Activated CD8-positive, alpha-beta memory T cell treated with anti-CD3 and anti-CD28 coated beads for 48 hours (primary cell): ENCODE measurements at regions not wholly inside any gene's neighbourhood (a gene's known extent, or its start where the extent isn't known, plus 50 kb on each side); places are given as distances from the start of the nearest gene placed in this dataset.

Source experiments
- DNase-seq, 3 experiments: peaks; one replicate each; pipeline ENCODE4 v3.0.0-alpha.2; 2020; ENCODE audit warnings: low read depth in 2 of 3, low spot score in 2 of 3

GRCh38 chr16:35480988-35481387, 2021.6 kb downstream of the TP53TG3F start:
- no peak for DNase-seq

DNA sequence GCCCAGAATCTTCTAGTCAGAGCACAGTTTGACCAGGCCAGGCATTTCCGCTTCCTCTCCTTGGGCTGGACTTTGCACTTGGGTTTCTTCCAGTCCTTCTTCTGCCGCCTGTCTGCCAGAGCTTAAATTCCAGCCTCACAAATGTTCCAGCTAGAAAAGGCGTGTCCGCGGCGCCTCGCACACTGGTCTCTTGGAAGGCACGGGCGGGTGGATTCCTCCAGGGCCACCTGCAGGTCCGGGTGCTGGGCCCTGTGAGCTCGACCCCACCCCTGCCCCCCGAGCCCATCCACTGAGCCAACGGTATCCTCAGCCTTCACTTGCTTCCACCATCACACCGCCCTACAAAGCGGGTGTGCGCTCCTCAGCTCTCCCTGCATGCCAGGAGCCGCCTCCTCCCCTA, 2026.5 kb downstream of the TP53TG3F start:
- no peak for DNase-seq

GRCh38 chr16:35492225-35492624, 2032.8 kb downstream of the TP53TG3F start:
- no peak for DNase-seq

GRCh38 chr16:35497399-35497798, 2038.0 kb downstream of the TP53TG3F start:
- DNase-seq: no peak

GRCh38 chr16:35506018-35506897, 2046.8 kb downstream of the TP53TG3F start:
- DNase-seq: no peak

GRCh38 chr16:35506898-35507194, 2047.4 kb downstream of the TP53TG3F start:
- DNase-seq: no peak

DNA sequence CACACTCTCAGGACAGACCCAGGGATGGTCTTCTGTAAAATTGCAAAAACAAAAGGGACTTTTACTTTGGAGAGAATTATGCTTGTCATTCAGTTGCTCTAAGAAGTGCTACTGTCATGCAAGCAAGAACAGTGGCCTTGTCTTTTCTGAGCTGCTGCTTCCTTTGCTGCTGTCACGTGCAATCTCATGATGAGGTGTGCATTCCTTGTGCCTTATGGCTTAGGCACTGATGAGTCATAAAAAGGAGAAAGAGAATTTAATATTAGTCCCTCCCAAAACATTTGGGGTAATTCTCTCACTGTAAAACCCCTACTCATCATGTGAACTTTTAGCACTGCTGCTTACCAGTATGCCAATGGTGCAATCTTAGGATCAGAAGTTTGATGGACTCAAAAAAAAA, 2051.3 kb downstream of the TP53TG3F start:
- DNase-seq: no peak

- no peak for DNase-seq
Observed at GRCh38 chr16:35516551-35516950, 2057.1 kb downstream of the TP53TG3F start.

GRCh38 chr16:35516971-35517370, 2057.6 kb downstream of the TP53TG3F start:
- no peak for DNase-seq

- no peak for DNase-seq
Observed at GRCh38 chr16:35523991-35524390, 2064.6 kb downstream of the TP53TG3F start.

GRCh38 chr16:35525979-35526590, 2066.7 kb downstream of the TP53TG3F start:
- DNase-seq: no peak

DNA sequence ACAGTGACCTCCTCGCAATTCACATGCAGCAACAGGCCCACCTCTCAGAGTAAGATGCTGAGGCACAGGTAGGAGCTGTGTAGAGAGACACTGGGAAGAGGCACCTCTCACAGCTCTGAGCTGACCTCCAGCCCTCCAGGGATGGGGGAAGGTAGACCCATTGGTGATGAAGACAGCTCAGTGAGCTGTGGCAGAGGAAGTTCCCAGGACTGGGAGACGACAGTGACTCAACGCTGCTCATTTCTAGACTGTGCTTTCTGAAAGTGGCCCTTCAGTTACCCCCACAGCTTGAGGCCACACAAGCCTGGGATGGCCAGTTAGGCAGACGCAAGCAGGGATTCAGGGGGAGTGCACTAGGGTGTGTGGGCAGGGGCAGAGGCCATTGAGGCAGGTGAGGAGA, 2073.2 kb downstream of the TP53TG3F start:
- DNase-seq: no peak

DNA sequence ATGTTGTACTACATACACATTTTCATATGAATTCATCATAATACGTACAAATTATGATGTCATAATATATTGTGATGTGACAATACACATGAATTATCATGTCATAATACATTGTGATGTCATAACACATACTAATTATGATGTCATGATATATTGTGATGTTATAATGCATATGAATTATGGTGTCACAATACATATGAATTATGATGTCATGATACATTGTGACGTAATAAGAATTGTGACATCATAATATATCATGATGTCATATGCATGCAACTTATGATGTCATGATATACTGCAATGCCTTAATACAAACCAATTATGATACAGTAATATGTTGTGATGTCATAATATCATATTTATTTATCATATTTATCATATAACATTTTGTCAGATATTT, 2074.3 kb downstream of the TP53TG3F start:
- no peak for DNase-seq

DNA sequence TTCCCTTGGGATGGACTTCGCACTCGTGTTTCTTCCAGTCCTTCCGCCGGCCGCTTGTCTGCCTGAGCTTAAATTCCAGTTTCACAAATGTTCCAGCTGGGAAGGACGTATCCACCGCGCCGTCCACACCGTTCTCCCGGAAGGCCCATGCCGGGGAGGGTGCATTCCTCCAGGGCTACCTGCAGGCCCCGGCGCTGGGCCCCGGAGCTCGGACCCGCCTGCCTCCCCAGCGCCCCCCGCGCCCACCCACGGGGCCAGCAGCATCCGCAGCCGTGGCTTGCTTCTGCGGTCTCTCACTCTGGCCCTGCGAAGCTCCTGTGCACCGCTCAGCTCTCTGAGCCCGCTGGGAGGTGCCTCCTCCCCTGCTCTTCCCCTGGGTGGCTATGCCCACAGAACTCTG, 2084.1 kb downstream of the TP53TG3F start:
- no peak for DNase-seq

- DNase-seq: no peak
Observed at GRCh38 chr16:35552763-35553162, 2093.4 kb downstream of the TP53TG3F start.

DNA sequence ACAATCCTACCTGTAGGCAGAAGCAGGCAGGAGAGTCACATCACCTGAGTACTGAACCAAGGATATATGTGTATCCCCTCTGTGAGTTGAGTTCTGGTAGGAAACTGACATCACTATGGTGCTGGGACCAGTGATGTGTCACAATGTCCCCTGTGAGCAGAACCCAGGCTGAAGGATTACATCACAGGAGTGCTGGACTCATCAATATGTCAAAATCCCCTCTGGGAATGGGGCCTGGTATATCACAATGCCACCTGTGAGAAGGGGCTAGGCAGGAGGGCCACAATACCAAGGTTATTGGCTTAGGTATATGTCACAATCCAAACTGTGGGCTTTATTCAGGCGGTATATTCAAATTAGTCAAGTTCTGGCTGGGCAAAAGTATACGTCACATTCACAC, 2098.3 kb downstream of the TP53TG3F start:
- DNase-seq: no peak

GRCh38 chr16:35559911-35560636, 2100.7 kb downstream of the TP53TG3F start:
- no peak for DNase-seq

GRCh38 chr16:35560637-35560984, 2101.2 kb downstream of the TP53TG3F start:
- no peak for DNase-seq

DNA sequence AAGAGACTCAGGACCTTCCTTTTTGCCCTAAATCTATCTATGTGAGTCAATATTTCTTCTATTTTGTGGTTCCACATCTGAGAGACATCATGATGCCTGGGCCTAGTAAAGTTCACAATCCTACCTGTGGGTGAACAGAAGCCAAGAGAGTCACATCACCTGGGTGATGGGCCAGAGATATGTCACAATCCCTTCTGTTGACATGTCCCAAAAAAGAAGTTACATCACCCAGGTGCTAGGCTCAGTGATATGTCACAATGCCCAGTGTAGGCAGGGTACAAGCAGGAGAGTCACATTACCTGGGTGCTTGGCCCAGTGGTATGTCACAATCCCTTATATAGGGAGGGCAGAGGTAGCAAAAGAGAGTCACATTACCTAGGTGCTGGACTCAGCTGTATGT, 2101.9 kb downstream of the TP53TG3F start:
- DNase-seq: no peak

- DNase-seq: no peak
Observed at GRCh38 chr16:35562471-35562870, 2103.1 kb downstream of the TP53TG3F start.

DNA sequence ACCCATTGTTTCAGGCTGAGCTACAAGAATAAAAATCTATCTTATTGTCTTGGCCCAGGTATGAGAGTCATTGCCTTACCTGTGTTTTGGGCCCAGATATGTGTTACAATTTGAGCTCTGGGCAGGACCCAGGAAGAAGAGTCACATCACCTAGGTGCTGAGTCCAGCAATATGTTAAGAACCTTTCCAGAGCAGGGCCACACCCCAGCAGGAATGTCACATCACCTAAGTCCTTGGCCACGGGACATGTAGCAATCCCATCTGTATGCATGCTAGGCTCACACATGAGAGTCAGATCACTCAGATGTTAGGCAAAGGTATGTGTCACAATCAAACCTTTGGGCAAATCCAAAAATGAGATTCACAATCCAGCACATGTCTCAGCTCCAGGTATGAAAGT, 2103.5 kb downstream of the TP53TG3F start:
- DNase-seq: no peak

GRCh38 chr16:35564148-35564547, 2104.7 kb downstream of the TP53TG3F start:
- DNase-seq: no peak
